HG03457 (cell line): ENCODE measurements at regions not wholly inside any gene's neighbourhood (a gene's known extent, or its start where the extent isn't known, plus 50 kb on each side); places are given as distances from the start of the nearest gene placed in this dataset.
A peak's percentile ranks its signal among the peaks of the same experiment; 100 is the strongest.
"Not testable (repeated sequence)": the region's sequence is repeated elsewhere in the genome, so short reads cannot be mapped to it uniquely, and the experiment has no call there.

Source experiments
- ATAC-seq: cut with Tn5 transposase; IDR thresholded peaks from one replicate; pipeline ENCODE4 v1.9.1; 2021; ENCODE audit warnings: moderate number of reproducible peaks; ENCODE audit not compliant: unreplicated experiment

- ATAC-seq, result not testable (repeated sequence)
Measured at GRCh38 chr10:47711428-47711827, 52.0 kb downstream of the SYT15B start.

DNA sequence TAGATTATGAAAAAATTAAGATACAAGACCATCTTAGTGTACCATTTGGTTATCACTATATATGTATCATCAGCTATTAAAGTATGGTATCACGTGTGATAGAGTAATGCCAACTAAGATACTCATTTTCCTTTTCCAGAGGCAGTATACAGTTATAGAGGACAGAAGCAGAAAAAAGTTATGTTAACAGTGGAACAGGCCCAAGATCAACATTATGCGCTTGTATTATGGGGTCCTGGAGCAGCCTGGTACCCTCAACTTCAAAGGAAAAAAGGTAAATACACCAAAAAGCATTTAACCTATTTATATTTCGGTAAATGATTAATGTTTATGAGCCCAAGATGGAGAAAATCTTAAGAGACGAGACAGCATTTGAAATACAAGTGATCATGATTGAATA is 52.9 kb downstream of the SYT15B start:
- not testable (repeated sequence) for ATAC-seq

DNA sequence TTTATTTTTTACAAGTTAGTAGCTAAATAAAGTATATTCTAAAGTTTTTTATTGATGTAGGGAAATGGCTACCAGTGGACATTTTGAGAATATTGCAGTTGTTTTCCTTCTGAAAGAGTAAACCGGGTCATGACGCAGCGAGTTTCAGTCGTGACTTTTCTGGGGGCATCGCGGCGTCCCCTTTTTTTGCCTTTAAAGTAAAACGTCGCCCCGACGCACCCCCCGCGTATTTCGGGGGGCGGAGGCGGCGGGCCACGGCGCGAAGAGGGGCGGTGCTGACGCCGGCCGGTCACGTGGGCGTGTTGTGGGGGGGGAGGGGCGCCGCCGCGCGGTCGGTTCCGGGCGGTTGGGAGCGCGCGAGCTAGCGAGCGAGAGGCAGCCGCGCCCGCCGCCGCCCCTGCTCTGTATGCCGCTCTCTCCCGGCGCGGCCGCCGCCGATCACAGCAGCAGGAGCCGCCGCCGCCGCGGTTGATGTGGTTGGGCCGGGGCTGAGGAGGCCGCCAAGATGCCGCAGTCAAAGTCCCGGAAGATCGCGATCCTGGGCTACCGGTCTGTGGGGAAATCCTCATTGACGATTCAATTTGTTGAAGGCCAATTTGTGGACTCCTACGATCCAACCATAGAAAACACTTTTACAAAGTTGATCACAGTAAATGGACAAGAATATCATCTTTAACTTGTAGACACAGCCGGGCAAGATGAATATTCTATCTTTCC is 57.5 kb downstream of the SYT15B start:
- ATAC-seq, result peak; percentile 93

- not testable (repeated sequence) for ATAC-seq
Measured at GRCh38 chr10:47701285-47701684, 62.1 kb downstream of the SYT15B start.

- ATAC-seq, result not testable (repeated sequence)
Measured at GRCh38 chr10:47699854-47700253, 63.5 kb downstream of the SYT15B start.

GRCh38 chr10:47696170-47696569 is 67.2 kb downstream of the SYT15B start:
- not testable (repeated sequence) for ATAC-seq

DNA sequence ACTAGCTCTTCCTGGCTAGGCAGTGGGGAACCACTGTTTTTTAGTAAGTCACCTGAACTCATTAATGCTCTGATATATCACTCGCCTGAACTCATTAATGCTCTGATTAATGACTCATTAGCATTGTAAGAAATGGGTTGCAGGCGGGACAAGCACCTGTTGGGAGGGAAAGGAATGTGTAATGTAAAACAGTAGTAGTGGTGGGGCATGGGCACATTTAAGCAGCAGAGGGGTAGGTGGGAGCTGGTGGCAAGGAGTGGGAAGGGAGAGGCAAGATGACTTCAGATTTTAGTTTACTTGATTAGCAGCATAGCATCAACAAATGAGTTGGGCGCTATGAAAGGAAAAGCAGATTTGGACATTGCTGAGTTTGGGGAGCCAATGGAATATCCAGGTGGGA is 68.2 kb downstream of the SYT15B start:
- not testable (repeated sequence) for ATAC-seq

DNA sequence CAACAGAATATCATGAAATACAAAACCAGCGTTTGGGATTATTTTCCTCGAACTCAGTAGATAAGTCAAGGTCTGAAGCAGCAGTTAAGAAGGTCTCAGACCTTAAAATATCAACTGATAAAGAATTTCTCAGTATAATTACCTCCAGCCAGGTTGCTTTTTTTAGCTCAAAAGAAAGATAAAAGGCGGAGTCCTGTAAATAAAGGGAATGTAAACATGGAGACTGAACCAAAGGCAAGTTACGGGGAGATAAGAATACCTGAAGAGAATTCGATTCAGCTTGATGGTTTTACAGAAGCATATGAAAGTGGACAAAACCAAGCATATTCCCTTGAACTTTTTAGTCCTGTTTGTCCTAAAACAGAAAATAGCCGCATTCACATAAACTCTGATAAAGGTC is 73.1 kb downstream of the SYT15B start:
- ATAC-seq, result not testable (repeated sequence)

GRCh38 chr10:47683826-47684475 is 79.4 kb downstream of the SYT15B start:
- ATAC-seq, result not testable (repeated sequence)

- not testable (repeated sequence) for ATAC-seq
Measured at GRCh38 chr10:47681638-47681990, 81.8 kb downstream of the SYT15B start.

- not testable (repeated sequence) for ATAC-seq
Measured at GRCh38 chr10:47680848-47681637, 82.3 kb downstream of the SYT15B start.

DNA sequence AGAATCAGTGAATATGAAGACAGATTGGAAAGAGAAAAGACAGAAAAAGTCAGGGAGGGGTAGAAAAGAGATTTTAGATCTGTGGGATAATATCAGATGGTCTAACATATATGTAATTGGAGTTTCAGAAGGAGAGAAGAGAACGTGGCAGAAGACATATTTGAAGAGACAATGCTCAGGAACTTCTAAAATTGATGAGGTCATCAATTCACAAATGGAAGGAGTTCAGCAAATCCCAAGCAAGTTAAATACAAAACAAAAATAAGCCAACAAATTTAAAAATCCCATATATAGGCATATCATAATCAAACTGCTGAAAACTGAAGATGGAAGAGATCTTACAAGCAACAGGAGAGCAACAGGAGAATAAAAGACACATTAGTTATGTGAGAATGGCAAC is 87.3 kb downstream of the SYT15B start:
- ATAC-seq, result not testable (repeated sequence)

DNA sequence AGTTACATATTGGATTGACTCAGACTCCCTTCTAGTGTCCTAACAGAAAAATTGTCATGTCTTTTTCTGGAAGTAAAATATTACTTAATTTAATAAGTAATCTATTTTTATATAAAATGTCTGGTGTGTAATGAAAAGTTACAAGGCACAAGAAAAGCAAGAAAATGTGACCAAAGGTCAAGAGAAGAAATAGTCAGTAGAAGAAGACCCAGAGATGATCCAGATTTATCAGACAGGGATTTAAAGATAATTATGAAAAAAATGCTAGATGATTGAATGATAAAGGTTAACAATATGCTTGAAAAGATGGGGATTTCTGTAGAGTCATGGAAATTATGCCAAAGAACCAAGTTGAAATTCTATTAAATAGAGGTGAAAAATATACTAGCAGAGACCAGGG is 87.8 kb downstream of the SYT15B start:
- ATAC-seq, result not testable (repeated sequence)

DNA sequence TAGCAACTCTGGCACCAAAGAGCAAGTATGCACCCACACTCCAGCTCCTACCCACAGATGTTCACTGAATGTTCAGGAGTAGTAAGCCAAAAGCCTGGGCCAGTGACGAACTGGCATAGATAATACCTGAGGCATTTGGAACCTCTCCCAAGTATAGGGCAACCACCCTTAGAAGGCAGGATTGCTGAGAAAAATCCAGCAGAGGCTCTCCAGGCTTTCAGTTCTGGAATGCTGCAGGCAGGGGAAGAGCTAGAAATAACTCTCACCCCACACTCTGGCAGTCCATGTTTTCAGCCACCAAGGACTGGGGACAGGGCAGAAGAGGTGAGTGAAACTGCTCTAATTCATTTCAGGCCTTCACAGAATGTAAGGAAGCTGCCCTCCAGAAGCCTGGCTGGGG is 90.3 kb downstream of the SYT15B start:
- not testable (repeated sequence) for ATAC-seq

DNA sequence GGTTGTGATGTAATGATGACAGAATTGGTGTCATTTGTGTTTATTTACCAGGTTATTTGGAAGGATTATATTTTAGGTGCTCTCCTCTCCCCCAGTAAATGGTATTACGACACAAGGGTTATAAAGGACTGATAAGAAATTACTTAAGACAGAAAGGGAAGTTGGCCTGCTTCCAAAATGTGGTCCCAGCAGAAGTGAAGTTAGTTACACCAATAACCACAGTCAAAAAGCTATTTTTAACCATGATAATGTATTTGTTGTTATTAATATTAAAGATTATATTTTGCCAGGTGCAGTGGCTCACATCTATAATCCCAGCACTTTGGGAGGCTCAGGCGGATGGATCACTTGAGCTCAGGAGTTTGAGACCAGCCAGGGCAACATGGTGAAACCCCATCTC is 92.5 kb downstream of the SYT15B start:
- ATAC-seq, result not testable (repeated sequence)

DNA sequence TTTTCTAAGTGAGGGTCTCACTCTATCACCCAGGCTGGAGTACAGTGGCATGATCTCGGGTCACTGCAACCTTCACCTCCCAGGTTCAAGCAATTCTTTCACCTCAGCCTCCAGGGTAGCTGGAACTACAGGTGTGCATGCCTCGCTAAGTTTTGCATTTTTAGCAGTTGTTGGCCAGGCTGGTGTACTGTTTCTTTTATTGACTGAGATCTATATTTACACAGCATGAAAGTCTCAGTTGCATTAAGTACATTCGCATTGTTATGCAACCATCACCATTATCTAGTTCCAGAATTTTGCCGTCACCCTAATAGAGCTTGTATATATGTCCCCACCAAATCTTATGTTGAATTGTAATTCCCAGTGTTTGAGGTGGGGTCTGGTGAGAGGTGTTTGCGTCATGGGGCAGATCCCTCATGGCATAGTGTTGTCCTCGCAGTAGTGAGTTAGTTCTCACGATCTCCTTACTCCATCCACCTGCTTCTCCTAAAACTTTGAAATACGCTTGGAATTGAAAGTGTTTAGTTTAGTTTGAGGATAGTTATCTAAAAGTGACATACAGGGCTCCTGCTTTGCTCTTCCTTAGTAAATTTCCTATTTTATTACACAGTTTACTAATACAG is 101.3 kb downstream of the SYT15B start:
- ATAC-seq, result not testable (repeated sequence)

DNA sequence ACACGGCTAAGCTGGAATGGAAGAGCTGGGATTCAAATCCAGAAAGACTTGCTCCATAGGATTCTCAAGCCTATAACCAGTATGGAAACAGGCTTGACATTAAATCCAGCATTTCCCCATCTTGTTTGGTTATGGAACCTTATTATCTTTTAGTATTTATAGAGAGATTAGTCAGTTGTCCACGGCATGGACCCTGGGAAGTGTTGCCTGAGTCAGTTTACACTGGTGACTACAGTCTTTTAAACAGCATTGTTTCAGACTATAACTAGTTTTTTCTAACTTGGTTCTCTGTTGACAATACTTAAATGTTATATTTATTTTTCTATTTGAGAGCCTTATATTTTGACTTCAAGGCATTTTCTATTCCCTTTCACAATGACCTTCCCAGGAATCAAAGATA is 106.7 kb downstream of the SYT15B start:
- ATAC-seq, result not testable (repeated sequence)

DNA sequence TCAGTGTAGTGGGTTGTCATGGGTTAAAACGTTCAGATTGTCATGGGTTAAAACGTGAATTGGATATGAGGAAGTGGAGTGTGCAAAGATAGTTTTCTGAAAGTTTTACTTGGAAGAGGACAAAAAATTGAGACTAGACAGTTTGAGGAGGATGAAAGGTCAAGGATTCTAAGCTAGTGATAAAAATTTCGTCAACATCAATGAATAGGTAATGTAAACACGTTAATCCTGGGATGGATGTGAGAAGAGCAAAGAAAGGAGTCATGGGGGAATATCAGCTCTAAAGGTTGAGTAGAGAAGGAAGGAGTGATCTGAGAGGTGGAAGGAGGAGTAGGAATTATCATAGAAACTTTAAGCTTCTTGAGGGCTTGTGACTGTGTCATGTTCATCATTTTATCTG is 109.2 kb downstream of the SYT15B start:
- not testable (repeated sequence) for ATAC-seq

- not testable (repeated sequence) for ATAC-seq
Measured at GRCh38 chr10:47648594-47648993, 114.8 kb downstream of the SYT15B start.

- ATAC-seq, result not testable (repeated sequence)
Measured at GRCh38 chr10:47647523-47648101, 115.8 kb downstream of the SYT15B start.
